GM23338 (cell line): ENCODE measurements at regions not wholly inside any gene's neighbourhood (a gene's known extent, or its start where the extent isn't known, plus 50 kb on each side); places are given as distances from the start of the nearest gene placed in this dataset.

Source experiments
- ATAC-seq: fragments of 200-7000 bp; cut with Tn5 transposase; 3 replicates; pipeline ENCODE4 v1.9.1; 2020
- DNase-seq: peaks from one replicate; pipeline ENCODE4 v3.0.0-alpha.2; 2015; ENCODE audit warnings: low spot score
- H2AFZ ChIP-seq: fragments of 200-600 bp; sonication (generic); 2 replicates; pipeline ENCODE4 v1.8.0; 2016; ENCODE audit warnings: antibody characterized with exemption, mild to moderate bottlenecking, moderate library complexity
- H3F3A ChIP-seq: fragments of 200-600 bp; sonication (generic); replicated peaks from 2 replicates; pipeline ENCODE4 v1.8.0; 2017; ENCODE audit warnings: antibody characterized with exemption, mixed run types, low read depth
- H3K27ac ChIP-seq: fragments of 200-600 bp; sonication (generic); 2 replicates; pipeline ENCODE4 v1.6.1; 2016; ENCODE audit warnings: low read depth
- H3K27me3 ChIP-seq: fragments of 200-600 bp; sonication (generic); 2 replicates; pipeline ENCODE4 v1.8.0; 2016; ENCODE audit warnings: mild to moderate bottlenecking, mixed run types, moderate library complexity; ENCODE audit not compliant: insufficient read depth
- H3K36me3 ChIP-seq: fragments of 200-600 bp; sonication (generic); 2 replicates; pipeline ENCODE4 v1.8.0; 2016; ENCODE audit warnings: mild to moderate bottlenecking; ENCODE audit not compliant: insufficient read depth
- H3K4me1 ChIP-seq: fragments of 200-600 bp; sonication (generic); 2 replicates; pipeline ENCODE4 v1.8.0; 2016; ENCODE audit warnings: mild to moderate bottlenecking, moderate library complexity; ENCODE audit not compliant: insufficient read depth
- H3K4me2 ChIP-seq: fragments of 200-600 bp; sonication (generic); 2 replicates; pipeline ENCODE4 v1.7.1; 2017; ENCODE audit warnings: mixed run types
- H3K4me3 ChIP-seq: fragments of 200-600 bp; sonication (generic); 2 replicates; pipeline ENCODE4 v1.6.1; 2016; ENCODE audit warnings: mixed run types
- H3K79me2 ChIP-seq: fragments of 200-600 bp; sonication (generic); replicated peaks from 2 replicates; pipeline ENCODE4 v1.8.0; 2017; ENCODE audit warnings: mild to moderate bottlenecking; ENCODE audit not compliant: insufficient read depth
- H3K9me2 ChIP-seq: fragments of 200-600 bp; sonication (generic); 2 replicates; pipeline ENCODE4 v1.8.0; 2017; ENCODE audit not compliant: insufficient read depth
- H4K20me1 ChIP-seq: fragments of 200-600 bp; sonication (generic); replicated peaks from 2 replicates; pipeline ENCODE4 v1.8.0; 2017; ENCODE audit warnings: mild to moderate bottlenecking; ENCODE audit not compliant: insufficient read depth
- H3K27ac Mint-ChIP-seq: 2 replicates; pipeline ENCODE4 v1.8.0; 2020; ENCODE audit warnings: inconsistent platforms, mild to moderate bottlenecking, moderate library complexity, mixed read lengths
- H3K27me3 Mint-ChIP-seq: 3 replicates; pipeline ENCODE4 v1.8.0; 2022; ENCODE audit warnings: low read depth, mild to moderate bottlenecking, moderate library complexity, mixed read lengths, inconsistent platforms; ENCODE audit not compliant: insufficient read depth, poor library complexity
- H3K36me3 Mint-ChIP-seq: 3 replicates; pipeline ENCODE4 v1.8.0; 2021; ENCODE audit warnings: low read depth, mild to moderate bottlenecking, inconsistent platforms, moderate library complexity, mixed read lengths
- H3K4me1 Mint-ChIP-seq: 3 replicates; pipeline ENCODE4 v1.8.0; 2020; ENCODE audit warnings: mild to moderate bottlenecking, inconsistent platforms, mixed read lengths
- H3K4me3 Mint-ChIP-seq: 3 replicates; pipeline ENCODE4 v1.8.0; 2021; ENCODE audit warnings: moderate library complexity, mild to moderate bottlenecking, inconsistent platforms, mixed read lengths
- H3K9me3 Mint-ChIP-seq: 3 replicates; pipeline ENCODE4 v1.8.0; 2020; ENCODE audit warnings: moderate library complexity, mild to moderate bottlenecking, inconsistent platforms, mixed read lengths
- CREB1 ChIP-seq: fragments of 250-450 bp; sonication (Bioruptor Pico); IDR thresholded peaks from 2 replicates; pipeline ENCODE4 v1.5.0; 2020; ENCODE audit warnings: low read depth, mild to moderate bottlenecking, moderate library complexity
- EZH2 ChIP-seq: fragments of 200-600 bp; sonication (generic); IDR thresholded peaks from one replicate; pipeline ENCODE4 v1.8.0; 2017; ENCODE audit warnings: antibody characterized with exemption, mild to moderate bottlenecking, low read depth; ENCODE audit not compliant: unreplicated experiment
- EZH2phosphoT487 ChIP-seq: fragments of 200-600 bp; sonication (generic); IDR thresholded peaks from one replicate; pipeline ENCODE4 v1.8.1; 2018; ENCODE audit warnings: antibody characterized with exemption; ENCODE audit not compliant: unreplicated experiment
- JUNB ChIP-seq: IDR thresholded peaks from one replicate; pipeline ENCODE4 v1.6.1; 2016; ENCODE audit warnings: antibody characterized with exemption; ENCODE audit not compliant: unreplicated experiment
- NANOG ChIP-seq: IDR thresholded peaks from 2 replicates; pipeline ENCODE4 v1.6.1; 2016; ENCODE audit warnings: antibody characterized with exemption, borderline replicate concordance
- POLR2AphosphoS5 ChIP-seq: IDR thresholded peaks from 2 replicates; pipeline ENCODE4 v1.6.1; 2016; ENCODE audit warnings: antibody characterized with exemption, low read depth
- STAT1 ChIP-seq: IDR thresholded peaks from one replicate; pipeline ENCODE4 v1.6.1; 2016; ENCODE audit warnings: antibody characterized with exemption; ENCODE audit not compliant: unreplicated experiment
- ZNF114 ChIP-seq: fragments of 250-450 bp; sonication (Bioruptor Pico); IDR thresholded peaks from 2 replicates; pipeline ENCODE4 v1.5.0; 2020; ENCODE audit warnings: mild to moderate bottlenecking, moderate library complexity
- ZNF331 ChIP-seq: fragments of 250-450 bp; sonication (Bioruptor Pico); IDR thresholded peaks from 2 replicates; pipeline ENCODE4 v1.5.0; 2020; ENCODE audit warnings: low read depth, mild to moderate bottlenecking, moderate library complexity
- TF ChIP-seq, protein P1 (sequence below): IDR thresholded peaks from one replicate; pipeline ENCODE4 v1.6.1; 2018; ENCODE audit warnings: antibody characterized with exemption; ENCODE audit not compliant: unreplicated experiment
- TF ChIP-seq, protein P2 (sequence below): IDR thresholded peaks from 2 replicates; pipeline ENCODE4 v1.6.1; 2016; ENCODE audit warnings: antibody characterized with exemption
- TF ChIP-seq, protein P3 (sequence below), 2 experiments: fragments of 200-600 bp in 1 of 2; sonication (generic) in 1 of 2; conservative IDR thresholded peaks; 2 replicates each; pipeline versions ENCODE4 v1.5.1 to v1.6.1; 2016 to 2017; ENCODE audit warnings: antibody characterized with exemption in 2 of 2, low read depth in 2 of 2, mild to moderate bottlenecking in 2 of 2, moderate library complexity in 1 of 2

DNA sequence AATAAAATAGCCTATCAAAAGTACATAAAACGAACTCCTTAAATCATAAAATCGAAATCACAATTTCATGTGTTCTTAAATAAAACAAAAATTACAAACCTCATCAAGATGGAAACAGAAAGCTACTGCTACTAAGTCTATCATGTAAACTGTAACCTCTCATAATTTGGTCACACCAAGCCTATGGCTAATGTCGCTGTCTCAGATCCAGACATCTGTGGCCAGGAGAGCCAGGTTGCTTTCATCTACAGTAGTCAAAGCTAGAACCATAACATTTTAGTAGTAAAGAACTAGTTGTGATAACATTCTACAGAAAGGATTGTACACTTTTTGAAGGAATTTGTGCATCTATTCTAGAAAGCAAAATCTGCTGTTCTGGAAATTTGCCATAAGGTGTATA lies 197.4 kb upstream of the MBNL1 start:
- H3K9me2 ChIP-seq: no peaks in the 10 kb centered on the region
- DNase-seq (no peak), ATAC-seq (no peak)
- H4K20me1 ChIP-seq: no peaks in the 10 kb centered on the region
- no peaks in the 10 kb centered on the region for H3K4me1 ChIP-seq
- no peaks in the 10 kb centered on the region for H3K79me2 ChIP-seq
- no peaks in the 10 kb centered on the region for H3K27me3 Mint-ChIP-seq
- H3K4me2 ChIP-seq: no peak overlapping the region
- H3K27me3 ChIP-seq: no peaks in the 10 kb centered on the region
- H3K4me3 ChIP-seq: no peak overlapping the region
- no peaks in the 10 kb centered on the region for H3K36me3 ChIP-seq
- H2AFZ ChIP-seq: 0 out of 2 replicates have a peak overlapping the region, but pooled peaks have one; percentile 21
- TF ChIP-seq EZH2 (no peak), EZH2phosphoT487 (no peak), STAT1 (no peak), POLR2AphosphoS5 (no peak), CREB1 (CRISPR knock-in tag) (no peak), ZNF114 (CRISPR knock-in tag) (no peak), JUNB (no peak), ZNF331 (CRISPR knock-in tag) (no peak), NANOG (no peak)
- TF ChIP-seq, protein P1, sequence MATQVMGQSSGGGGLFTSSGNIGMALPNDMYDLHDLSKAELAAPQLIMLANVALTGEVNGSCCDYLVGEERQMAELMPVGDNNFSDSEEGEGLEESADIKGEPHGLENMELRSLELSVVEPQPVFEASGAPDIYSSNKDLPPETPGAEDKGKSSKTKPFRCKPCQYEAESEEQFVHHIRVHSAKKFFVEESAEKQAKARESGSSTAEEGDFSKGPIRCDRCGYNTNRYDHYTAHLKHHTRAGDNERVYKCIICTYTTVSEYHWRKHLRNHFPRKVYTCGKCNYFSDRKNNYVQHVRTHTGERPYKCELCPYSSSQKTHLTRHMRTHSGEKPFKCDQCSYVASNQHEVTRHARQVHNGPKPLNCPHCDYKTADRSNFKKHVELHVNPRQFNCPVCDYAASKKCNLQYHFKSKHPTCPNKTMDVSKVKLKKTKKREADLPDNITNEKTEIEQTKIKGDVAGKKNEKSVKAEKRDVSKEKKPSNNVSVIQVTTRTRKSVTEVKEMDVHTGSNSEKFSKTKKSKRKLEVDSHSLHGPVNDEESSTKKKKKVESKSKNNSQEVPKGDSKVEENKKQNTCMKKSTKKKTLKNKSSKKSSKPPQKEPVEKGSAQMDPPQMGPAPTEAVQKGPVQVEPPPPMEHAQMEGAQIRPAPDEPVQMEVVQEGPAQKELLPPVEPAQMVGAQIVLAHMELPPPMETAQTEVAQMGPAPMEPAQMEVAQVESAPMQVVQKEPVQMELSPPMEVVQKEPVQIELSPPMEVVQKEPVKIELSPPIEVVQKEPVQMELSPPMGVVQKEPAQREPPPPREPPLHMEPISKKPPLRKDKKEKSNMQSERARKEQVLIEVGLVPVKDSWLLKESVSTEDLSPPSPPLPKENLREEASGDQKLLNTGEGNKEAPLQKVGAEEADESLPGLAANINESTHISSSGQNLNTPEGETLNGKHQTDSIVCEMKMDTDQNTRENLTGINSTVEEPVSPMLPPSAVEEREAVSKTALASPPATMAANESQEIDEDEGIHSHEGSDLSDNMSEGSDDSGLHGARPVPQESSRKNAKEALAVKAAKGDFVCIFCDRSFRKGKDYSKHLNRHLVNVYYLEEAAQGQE: no peak
- TF ChIP-seq, protein P2, sequence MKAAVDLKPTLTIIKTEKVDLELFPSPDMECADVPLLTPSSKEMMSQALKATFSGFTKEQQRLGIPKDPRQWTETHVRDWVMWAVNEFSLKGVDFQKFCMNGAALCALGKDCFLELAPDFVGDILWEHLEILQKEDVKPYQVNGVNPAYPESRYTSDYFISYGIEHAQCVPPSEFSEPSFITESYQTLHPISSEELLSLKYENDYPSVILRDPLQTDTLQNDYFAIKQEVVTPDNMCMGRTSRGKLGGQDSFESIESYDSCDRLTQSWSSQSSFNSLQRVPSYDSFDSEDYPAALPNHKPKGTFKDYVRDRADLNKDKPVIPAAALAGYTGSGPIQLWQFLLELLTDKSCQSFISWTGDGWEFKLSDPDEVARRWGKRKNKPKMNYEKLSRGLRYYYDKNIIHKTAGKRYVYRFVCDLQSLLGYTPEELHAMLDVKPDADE: no peak
- no peak overlapping the region for H3K27ac Mint-ChIP-seq
- H3K4me3 Mint-ChIP-seq: no peak overlapping the region
- H3K27ac ChIP-seq: no peak overlapping the region
- no peaks in the 10 kb centered on the region for H3K4me1 Mint-ChIP-seq
- no peaks in the 10 kb centered on the region for H3K36me3 Mint-ChIP-seq
- H3F3A ChIP-seq: no peaks in the 10 kb centered on the region
- no peaks in the 10 kb centered on the region for H3K9me3 Mint-ChIP-seq

DNA sequence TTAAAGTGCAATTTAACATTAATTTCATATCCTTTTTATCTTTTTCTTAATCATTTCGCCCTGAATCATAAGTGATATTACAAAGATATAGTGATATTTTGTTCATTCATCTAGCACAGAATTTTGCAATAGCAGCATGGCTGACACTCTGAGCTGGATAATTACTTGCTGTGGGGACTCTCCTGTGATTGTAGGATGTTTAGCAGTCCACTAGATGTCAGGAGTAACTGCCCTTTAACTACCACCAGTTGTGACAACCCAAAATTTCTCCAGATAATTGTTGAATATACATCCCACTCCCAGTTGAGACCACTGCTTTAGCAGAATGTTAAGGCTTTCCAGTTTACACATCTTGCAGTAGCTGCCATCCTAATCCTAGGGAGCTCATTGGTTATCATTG lies 196.8 kb upstream of the MBNL1 start:
- Histone ChIP-seq H3K36me3 (no peaks in the 10 kb centered on the region), H3K79me2 (no peaks in the 10 kb centered on the region), H3K9me2 (no peaks in the 10 kb centered on the region), H3K4me3 (no peak overlapping the region), H3K4me2 (no peak overlapping the region), H3K27ac (no peak overlapping the region), H3K27me3 (no peaks in the 10 kb centered on the region), H3F3A (no peaks in the 10 kb centered on the region), H4K20me1 (no peaks in the 10 kb centered on the region), H3K4me1 (no peaks in the 10 kb centered on the region), H2AFZ (no peak overlapping the region)
- no peaks in the 10 kb centered on the region for H3K4me1 Mint-ChIP-seq
- no peak overlapping the region for H3K4me3 Mint-ChIP-seq
- no peaks in the 10 kb centered on the region for H3K9me3 Mint-ChIP-seq
- DNase-seq: peak; percentile 56
- ATAC-seq: peak; percentile 68; the same call in 2 of the 3 replicates
- no peaks in the 10 kb centered on the region for H3K36me3 Mint-ChIP-seq
- no peak overlapping the region for H3K27ac Mint-ChIP-seq
- no peak for TF ChIP-seq ZNF114 (CRISPR knock-in tag)
- TF ChIP-seq, protein P3, sequence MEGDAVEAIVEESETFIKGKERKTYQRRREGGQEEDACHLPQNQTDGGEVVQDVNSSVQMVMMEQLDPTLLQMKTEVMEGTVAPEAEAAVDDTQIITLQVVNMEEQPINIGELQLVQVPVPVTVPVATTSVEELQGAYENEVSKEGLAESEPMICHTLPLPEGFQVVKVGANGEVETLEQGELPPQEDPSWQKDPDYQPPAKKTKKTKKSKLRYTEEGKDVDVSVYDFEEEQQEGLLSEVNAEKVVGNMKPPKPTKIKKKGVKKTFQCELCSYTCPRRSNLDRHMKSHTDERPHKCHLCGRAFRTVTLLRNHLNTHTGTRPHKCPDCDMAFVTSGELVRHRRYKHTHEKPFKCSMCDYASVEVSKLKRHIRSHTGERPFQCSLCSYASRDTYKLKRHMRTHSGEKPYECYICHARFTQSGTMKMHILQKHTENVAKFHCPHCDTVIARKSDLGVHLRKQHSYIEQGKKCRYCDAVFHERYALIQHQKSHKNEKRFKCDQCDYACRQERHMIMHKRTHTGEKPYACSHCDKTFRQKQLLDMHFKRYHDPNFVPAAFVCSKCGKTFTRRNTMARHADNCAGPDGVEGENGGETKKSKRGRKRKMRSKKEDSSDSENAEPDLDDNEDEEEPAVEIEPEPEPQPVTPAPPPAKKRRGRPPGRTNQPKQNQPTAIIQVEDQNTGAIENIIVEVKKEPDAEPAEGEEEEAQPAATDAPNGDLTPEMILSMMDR (conservative IDR thresholded peaks at IDR 0.05; ENCODE audit: low read depth in 2 of 2): peak; percentile 66 to 78
- H3K27me3 Mint-ChIP-seq: no peaks in the 10 kb centered on the region
